GM23338 (cell line): ENCODE measurements at regions not wholly inside any gene's neighbourhood (a gene's known extent, or its start where the extent isn't known, plus 50 kb on each side); places are given as distances from the start of the nearest gene placed in this dataset.

Source experiments
- ATAC-seq: fragments of 200-7000 bp; cut with Tn5 transposase; 3 replicates; pipeline ENCODE4 v1.9.1; 2020
- DNase-seq: peaks from one replicate; pipeline ENCODE4 v3.0.0-alpha.2; 2015; ENCODE audit warnings: low spot score
- H2AFZ ChIP-seq: fragments of 200-600 bp; sonication (generic); 2 replicates; pipeline ENCODE4 v1.8.0; 2016; ENCODE audit warnings: antibody characterized with exemption, mild to moderate bottlenecking, moderate library complexity
- H3F3A ChIP-seq: fragments of 200-600 bp; sonication (generic); replicated peaks from 2 replicates; pipeline ENCODE4 v1.8.0; 2017; ENCODE audit warnings: antibody characterized with exemption, mixed run types, low read depth
- H3K27ac ChIP-seq: fragments of 200-600 bp; sonication (generic); 2 replicates; pipeline ENCODE4 v1.6.1; 2016; ENCODE audit warnings: low read depth
- H3K27me3 ChIP-seq: fragments of 200-600 bp; sonication (generic); 2 replicates; pipeline ENCODE4 v1.8.0; 2016; ENCODE audit warnings: mild to moderate bottlenecking, mixed run types, moderate library complexity; ENCODE audit not compliant: insufficient read depth
- H3K36me3 ChIP-seq: fragments of 200-600 bp; sonication (generic); 2 replicates; pipeline ENCODE4 v1.8.0; 2016; ENCODE audit warnings: mild to moderate bottlenecking; ENCODE audit not compliant: insufficient read depth
- H3K4me1 ChIP-seq: fragments of 200-600 bp; sonication (generic); 2 replicates; pipeline ENCODE4 v1.8.0; 2016; ENCODE audit warnings: mild to moderate bottlenecking, moderate library complexity; ENCODE audit not compliant: insufficient read depth
- H3K4me2 ChIP-seq: fragments of 200-600 bp; sonication (generic); 2 replicates; pipeline ENCODE4 v1.7.1; 2017; ENCODE audit warnings: mixed run types
- H3K4me3 ChIP-seq: fragments of 200-600 bp; sonication (generic); 2 replicates; pipeline ENCODE4 v1.6.1; 2016; ENCODE audit warnings: mixed run types
- H3K79me2 ChIP-seq: fragments of 200-600 bp; sonication (generic); replicated peaks from 2 replicates; pipeline ENCODE4 v1.8.0; 2017; ENCODE audit warnings: mild to moderate bottlenecking; ENCODE audit not compliant: insufficient read depth
- H3K9me2 ChIP-seq: fragments of 200-600 bp; sonication (generic); 2 replicates; pipeline ENCODE4 v1.8.0; 2017; ENCODE audit not compliant: insufficient read depth
- H4K20me1 ChIP-seq: fragments of 200-600 bp; sonication (generic); replicated peaks from 2 replicates; pipeline ENCODE4 v1.8.0; 2017; ENCODE audit warnings: mild to moderate bottlenecking; ENCODE audit not compliant: insufficient read depth
- H3K27ac Mint-ChIP-seq: 2 replicates; pipeline ENCODE4 v1.8.0; 2020; ENCODE audit warnings: inconsistent platforms, mild to moderate bottlenecking, moderate library complexity, mixed read lengths
- H3K27me3 Mint-ChIP-seq: 3 replicates; pipeline ENCODE4 v1.8.0; 2022; ENCODE audit warnings: low read depth, mild to moderate bottlenecking, moderate library complexity, mixed read lengths, inconsistent platforms; ENCODE audit not compliant: insufficient read depth, poor library complexity
- H3K36me3 Mint-ChIP-seq: 3 replicates; pipeline ENCODE4 v1.8.0; 2021; ENCODE audit warnings: low read depth, mild to moderate bottlenecking, inconsistent platforms, moderate library complexity, mixed read lengths
- H3K4me1 Mint-ChIP-seq: 3 replicates; pipeline ENCODE4 v1.8.0; 2020; ENCODE audit warnings: mild to moderate bottlenecking, inconsistent platforms, mixed read lengths
- H3K4me3 Mint-ChIP-seq: 3 replicates; pipeline ENCODE4 v1.8.0; 2021; ENCODE audit warnings: moderate library complexity, mild to moderate bottlenecking, inconsistent platforms, mixed read lengths
- H3K9me3 Mint-ChIP-seq: 3 replicates; pipeline ENCODE4 v1.8.0; 2020; ENCODE audit warnings: moderate library complexity, mild to moderate bottlenecking, inconsistent platforms, mixed read lengths
- EZH2 ChIP-seq: fragments of 200-600 bp; sonication (generic); IDR thresholded peaks from one replicate; pipeline ENCODE4 v1.8.0; 2017; ENCODE audit warnings: antibody characterized with exemption, mild to moderate bottlenecking, low read depth; ENCODE audit not compliant: unreplicated experiment
- EZH2phosphoT487 ChIP-seq: fragments of 200-600 bp; sonication (generic); IDR thresholded peaks from one replicate; pipeline ENCODE4 v1.8.1; 2018; ENCODE audit warnings: antibody characterized with exemption; ENCODE audit not compliant: unreplicated experiment
- JUNB ChIP-seq: IDR thresholded peaks from one replicate; pipeline ENCODE4 v1.6.1; 2016; ENCODE audit warnings: antibody characterized with exemption; ENCODE audit not compliant: unreplicated experiment
- NANOG ChIP-seq: IDR thresholded peaks from 2 replicates; pipeline ENCODE4 v1.6.1; 2016; ENCODE audit warnings: antibody characterized with exemption, borderline replicate concordance
- POLR2AphosphoS5 ChIP-seq: IDR thresholded peaks from 2 replicates; pipeline ENCODE4 v1.6.1; 2016; ENCODE audit warnings: antibody characterized with exemption, low read depth
- STAT1 ChIP-seq: IDR thresholded peaks from one replicate; pipeline ENCODE4 v1.6.1; 2016; ENCODE audit warnings: antibody characterized with exemption; ENCODE audit not compliant: unreplicated experiment
- ZNF331 ChIP-seq: fragments of 250-450 bp; sonication (Bioruptor Pico); IDR thresholded peaks from 2 replicates; pipeline ENCODE4 v1.5.0; 2020; ENCODE audit warnings: low read depth, mild to moderate bottlenecking, moderate library complexity
- TF ChIP-seq, protein P1 (sequence below): IDR thresholded peaks from one replicate; pipeline ENCODE4 v1.6.1; 2018; ENCODE audit warnings: antibody characterized with exemption; ENCODE audit not compliant: unreplicated experiment
- TF ChIP-seq, protein P2 (sequence below): fragments of 250-450 bp; sonication (Bioruptor Pico); IDR thresholded peaks from 2 replicates; pipeline ENCODE4 v1.5.0; 2020; ENCODE audit warnings: mild to moderate bottlenecking, moderate library complexity
- TF ChIP-seq, protein P3 (sequence below): IDR thresholded peaks from 2 replicates; pipeline ENCODE4 v1.6.1; 2016; ENCODE audit warnings: antibody characterized with exemption

DNA sequence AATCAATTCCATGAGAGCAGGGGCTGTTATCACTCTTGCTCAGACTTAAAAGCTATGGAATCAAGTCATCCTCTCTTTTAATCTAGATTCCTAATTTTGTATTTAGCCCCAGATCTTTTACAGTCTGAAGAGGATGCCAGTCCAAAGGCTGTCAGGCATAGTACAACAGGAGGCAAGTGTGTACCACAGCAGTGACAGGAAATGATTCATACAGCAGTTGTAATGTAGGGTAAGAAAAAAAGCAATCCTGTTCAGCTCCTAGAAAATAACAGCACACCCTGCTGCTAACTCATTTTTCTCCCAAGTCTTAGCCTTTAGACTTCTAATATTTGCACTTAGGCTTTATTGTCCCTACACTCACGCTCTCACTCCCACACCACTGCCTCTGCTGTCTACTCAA, 127.8 kb upstream of the SYT4 start:
- Histone ChIP-seq H3K4me2 (no peak overlapping the region), H3K79me2 (no peaks in the 10 kb centered on the region), H3K9me2 (peaks cover 13% of the 10 kb centered on the region), H2AFZ (no peak overlapping the region), H3K27me3 (no peaks in the 10 kb centered on the region), H3K4me1 (no peaks in the 10 kb centered on the region), H3K4me3 (no peak overlapping the region), H4K20me1 (no peaks in the 10 kb centered on the region), H3F3A (no peaks in the 10 kb centered on the region), H3K27ac (no peak overlapping the region), H3K36me3 (no peaks in the 10 kb centered on the region)
- no peak for DNase-seq
- H3K9me3 Mint-ChIP-seq, result peaks cover 7% of the 10 kb centered on the region; the same call in 1 of the 3 replicates
- TF ChIP-seq, protein P1, sequence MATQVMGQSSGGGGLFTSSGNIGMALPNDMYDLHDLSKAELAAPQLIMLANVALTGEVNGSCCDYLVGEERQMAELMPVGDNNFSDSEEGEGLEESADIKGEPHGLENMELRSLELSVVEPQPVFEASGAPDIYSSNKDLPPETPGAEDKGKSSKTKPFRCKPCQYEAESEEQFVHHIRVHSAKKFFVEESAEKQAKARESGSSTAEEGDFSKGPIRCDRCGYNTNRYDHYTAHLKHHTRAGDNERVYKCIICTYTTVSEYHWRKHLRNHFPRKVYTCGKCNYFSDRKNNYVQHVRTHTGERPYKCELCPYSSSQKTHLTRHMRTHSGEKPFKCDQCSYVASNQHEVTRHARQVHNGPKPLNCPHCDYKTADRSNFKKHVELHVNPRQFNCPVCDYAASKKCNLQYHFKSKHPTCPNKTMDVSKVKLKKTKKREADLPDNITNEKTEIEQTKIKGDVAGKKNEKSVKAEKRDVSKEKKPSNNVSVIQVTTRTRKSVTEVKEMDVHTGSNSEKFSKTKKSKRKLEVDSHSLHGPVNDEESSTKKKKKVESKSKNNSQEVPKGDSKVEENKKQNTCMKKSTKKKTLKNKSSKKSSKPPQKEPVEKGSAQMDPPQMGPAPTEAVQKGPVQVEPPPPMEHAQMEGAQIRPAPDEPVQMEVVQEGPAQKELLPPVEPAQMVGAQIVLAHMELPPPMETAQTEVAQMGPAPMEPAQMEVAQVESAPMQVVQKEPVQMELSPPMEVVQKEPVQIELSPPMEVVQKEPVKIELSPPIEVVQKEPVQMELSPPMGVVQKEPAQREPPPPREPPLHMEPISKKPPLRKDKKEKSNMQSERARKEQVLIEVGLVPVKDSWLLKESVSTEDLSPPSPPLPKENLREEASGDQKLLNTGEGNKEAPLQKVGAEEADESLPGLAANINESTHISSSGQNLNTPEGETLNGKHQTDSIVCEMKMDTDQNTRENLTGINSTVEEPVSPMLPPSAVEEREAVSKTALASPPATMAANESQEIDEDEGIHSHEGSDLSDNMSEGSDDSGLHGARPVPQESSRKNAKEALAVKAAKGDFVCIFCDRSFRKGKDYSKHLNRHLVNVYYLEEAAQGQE, result no peak
- TF ChIP-seq JUNB, result no peak
- TF ChIP-seq STAT1, result no peak
- no peak for TF ChIP-seq EZH2phosphoT487
- no peak for TF ChIP-seq NANOG
- no peak for TF ChIP-seq POLR2AphosphoS5
- TF ChIP-seq ZNF331, result no peak
- TF ChIP-seq, protein P2, sequence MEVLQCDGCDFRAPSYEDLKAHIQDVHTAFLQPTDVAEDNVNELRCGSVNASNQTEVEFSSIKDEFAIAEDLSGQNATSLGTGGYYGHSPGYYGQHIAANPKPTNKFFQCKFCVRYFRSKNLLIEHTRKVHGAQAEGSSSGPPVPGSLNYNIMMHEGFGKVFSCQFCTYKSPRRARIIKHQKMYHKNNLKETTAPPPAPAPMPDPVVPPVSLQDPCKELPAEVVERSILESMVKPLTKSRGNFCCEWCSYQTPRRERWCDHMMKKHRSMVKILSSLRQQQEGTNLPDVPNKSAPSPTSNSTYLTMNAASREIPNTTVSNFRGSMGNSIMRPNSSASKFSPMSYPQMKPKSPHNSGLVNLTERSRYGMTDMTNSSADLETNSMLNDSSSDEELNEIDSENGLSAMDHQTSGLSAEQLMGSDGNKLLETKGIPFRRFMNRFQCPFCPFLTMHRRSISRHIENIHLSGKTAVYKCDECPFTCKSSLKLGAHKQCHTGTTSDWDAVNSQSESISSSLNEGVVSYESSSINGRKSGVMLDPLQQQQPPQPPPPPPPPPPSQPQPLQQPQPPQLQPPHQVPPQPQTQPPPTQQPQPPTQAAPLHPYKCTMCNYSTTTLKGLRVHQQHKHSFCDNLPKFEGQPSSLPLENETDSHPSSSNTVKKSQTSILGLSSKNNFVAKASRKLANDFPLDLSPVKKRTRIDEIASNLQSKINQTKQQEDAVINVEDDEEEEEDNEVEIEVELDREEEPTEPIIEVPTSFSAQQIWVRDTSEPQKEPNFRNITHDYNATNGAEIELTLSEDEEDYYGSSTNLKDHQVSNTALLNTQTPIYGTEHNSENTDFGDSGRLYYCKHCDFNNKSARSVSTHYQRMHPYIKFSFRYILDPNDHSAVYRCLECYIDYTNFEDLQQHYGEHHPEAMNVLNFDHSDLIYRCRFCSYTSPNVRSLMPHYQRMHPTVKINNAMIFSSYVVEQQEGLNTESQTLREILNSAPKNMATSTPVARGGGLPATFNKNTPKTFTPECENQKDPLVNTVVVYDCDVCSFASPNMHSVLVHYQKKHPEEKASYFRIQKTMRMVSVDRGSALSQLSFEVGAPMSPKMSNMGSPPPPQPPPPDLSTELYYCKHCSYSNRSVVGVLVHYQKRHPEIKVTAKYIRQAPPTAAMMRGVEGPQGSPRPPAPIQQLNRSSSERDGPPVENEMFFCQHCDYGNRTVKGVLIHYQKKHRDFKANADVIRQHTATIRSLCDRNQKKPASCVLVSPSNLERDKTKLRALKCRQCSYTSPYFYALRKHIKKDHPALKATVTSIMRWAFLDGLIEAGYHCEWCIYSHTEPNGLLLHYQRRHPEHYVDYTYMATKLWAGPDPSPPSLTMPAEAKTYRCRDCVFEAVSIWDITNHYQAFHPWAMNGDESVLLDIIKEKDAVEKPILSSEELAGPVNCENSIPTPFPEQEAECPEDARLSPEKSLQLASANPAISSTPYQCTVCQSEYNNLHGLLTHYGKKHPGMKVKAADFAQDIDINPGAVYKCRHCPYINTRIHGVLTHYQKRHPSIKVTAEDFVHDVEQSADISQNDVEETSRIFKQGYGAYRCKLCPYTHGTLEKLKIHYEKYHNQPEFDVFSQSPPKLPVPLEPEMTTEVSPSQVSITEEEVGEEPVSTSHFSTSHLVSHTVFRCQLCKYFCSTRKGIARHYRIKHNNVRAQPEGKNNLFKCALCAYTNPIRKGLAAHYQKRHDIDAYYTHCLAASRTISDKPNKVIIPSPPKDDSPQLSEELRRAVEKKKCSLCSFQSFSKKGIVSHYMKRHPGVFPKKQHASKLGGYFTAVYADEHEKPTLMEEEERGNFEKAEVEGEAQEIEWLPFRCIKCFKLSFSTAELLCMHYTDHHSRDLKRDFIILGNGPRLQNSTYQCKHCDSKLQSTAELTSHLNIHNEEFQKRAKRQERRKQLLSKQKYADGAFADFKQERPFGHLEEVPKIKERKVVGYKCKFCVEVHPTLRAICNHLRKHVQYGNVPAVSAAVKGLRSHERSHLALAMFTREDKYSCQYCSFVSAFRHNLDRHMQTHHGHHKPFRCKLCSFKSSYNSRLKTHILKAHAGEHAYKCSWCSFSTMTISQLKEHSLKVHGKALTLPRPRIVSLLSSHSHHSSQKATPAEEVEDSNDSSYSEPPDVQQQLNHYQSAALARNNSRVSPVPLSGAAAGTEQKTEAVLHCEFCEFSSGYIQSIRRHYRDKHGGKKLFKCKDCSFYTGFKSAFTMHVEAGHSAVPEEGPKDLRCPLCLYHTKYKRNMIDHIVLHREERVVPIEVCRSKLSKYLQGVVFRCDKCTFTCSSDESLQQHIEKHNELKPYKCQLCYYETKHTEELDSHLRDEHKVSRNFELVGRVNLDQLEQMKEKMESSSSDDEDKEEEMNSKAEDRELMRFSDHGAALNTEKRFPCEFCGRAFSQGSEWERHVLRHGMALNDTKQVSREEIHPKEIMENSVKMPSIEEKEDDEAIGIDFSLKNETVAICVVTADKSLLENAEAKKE (CRISPR knock-in tag), result no peak
- TF ChIP-seq, protein P3, sequence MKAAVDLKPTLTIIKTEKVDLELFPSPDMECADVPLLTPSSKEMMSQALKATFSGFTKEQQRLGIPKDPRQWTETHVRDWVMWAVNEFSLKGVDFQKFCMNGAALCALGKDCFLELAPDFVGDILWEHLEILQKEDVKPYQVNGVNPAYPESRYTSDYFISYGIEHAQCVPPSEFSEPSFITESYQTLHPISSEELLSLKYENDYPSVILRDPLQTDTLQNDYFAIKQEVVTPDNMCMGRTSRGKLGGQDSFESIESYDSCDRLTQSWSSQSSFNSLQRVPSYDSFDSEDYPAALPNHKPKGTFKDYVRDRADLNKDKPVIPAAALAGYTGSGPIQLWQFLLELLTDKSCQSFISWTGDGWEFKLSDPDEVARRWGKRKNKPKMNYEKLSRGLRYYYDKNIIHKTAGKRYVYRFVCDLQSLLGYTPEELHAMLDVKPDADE, result no peak
- no peak for TF ChIP-seq EZH2
- ATAC-seq, result no peak
- H3K27me3 Mint-ChIP-seq, result no peaks in the 10 kb centered on the region
- H3K4me1 Mint-ChIP-seq, result peaks cover 3% of the 10 kb centered on the region; the same call in 1 of the 3 replicates
- H3K36me3 Mint-ChIP-seq, result peaks cover 3% of the 10 kb centered on the region; the same call in 1 of the 3 replicates
- H3K4me3 Mint-ChIP-seq, result no peak overlapping the region
- H3K27ac Mint-ChIP-seq, result no peak overlapping the region
